IMR-90 (cell line): ENCODE measurements at regions not wholly inside any gene's neighbourhood (a gene's known extent, or its start where the extent isn't known, plus 50 kb on each side); places are given as distances from the start of the nearest gene placed in this dataset.

Experiments
- ATAC-seq: fragments of 200-7000 bp; cut with Tn5 transposase; 2 replicates; pipeline ENCODE4 v1.9.1; 2020; ENCODE audit warnings: low read depth, mild to moderate bottlenecking, moderate library complexity
- BruUV-seq: library from RNA; stranded (reverse); fragments of 400-500 nt; replicated peaks from 2 replicates; lab custom pipeline; 2021; lab: Mats Ljungman, UMichigan
- CTCF ChIA-PET: fragments of 300-600 bp; formaldehyde crosslinking; extraction: SDS; loops from one replicate; lab custom pipeline; 2021; ENCODE audit warnings: antibody characterized with exemption; lab: Yijun Ruan, JAX
- POLR2A ChIA-PET: fragments of 300-600 bp; sonication (Branson Sonifier 250); formaldehyde crosslinking; loops from one replicate; lab custom pipeline; 2022; ENCODE audit warnings: antibody characterized with exemption; ENCODE audit not compliant: unreplicated experiment; lab: Charles Lee
- DNase-seq: peaks from one replicate; pipeline ENCODE4 v3.0.0; 2013
- H2AFZ ChIP-seq: replicated peaks from 2 replicates; pipeline ENCODE3; 2013; ENCODE audit warnings: low read length, mild to moderate bottlenecking; ENCODE audit not compliant: poor library complexity
- H2AK5ac ChIP-seq: 2 replicates; pipeline ENCODE4 v1.6.1; 2013; ENCODE audit warnings: low read depth, low read length, inconsistent platforms
- H2AK9ac ChIP-seq: replicated peaks from 2 replicates; pipeline ENCODE3; 2013; ENCODE audit warnings: mild to moderate bottlenecking, low read depth, low read length, moderate library complexity; ENCODE audit not compliant: poor library complexity
- H2BK120ac ChIP-seq: 2 replicates; pipeline ENCODE4 v1.6.1; 2013; ENCODE audit warnings: low read depth, low read length, inconsistent platforms
- H2BK15ac ChIP-seq: 3 replicates; pipeline ENCODE4 v1.6.1; 2013; ENCODE audit warnings: low read depth, low read length, inconsistent platforms
- H2BK20ac ChIP-seq: 2 replicates; pipeline ENCODE4 v1.6.1; 2013; ENCODE audit warnings: low read depth, mild to moderate bottlenecking, inconsistent platforms, low read length, moderate library complexity
- H2BK5ac ChIP-seq: 2 replicates; pipeline ENCODE4 v1.6.1; 2013; ENCODE audit warnings: mild to moderate bottlenecking, low read depth, low read length, inconsistent platforms; ENCODE audit not compliant: poor library complexity, severe bottlenecking
- H3K14ac ChIP-seq: replicated peaks from 2 replicates; pipeline ENCODE4 v1.6.1; 2013; ENCODE audit warnings: low read depth, low read length, inconsistent platforms
- H3K18ac ChIP-seq: 2 replicates; pipeline ENCODE4 v1.6.1; 2013; ENCODE audit warnings: low read depth, low read length, control low read depth
- H3K23ac ChIP-seq: 2 replicates; pipeline ENCODE4 v1.6.1; 2013; ENCODE audit warnings: low read depth, low read length, inconsistent platforms
- H3K27ac ChIP-seq: 2 replicates; pipeline ENCODE4 v1.5.1; 2013; ENCODE audit warnings: mild to moderate bottlenecking, control low read depth, low read length; ENCODE audit not compliant: insufficient read depth
- H3K27me3 ChIP-seq: 2 replicates; pipeline ENCODE4 v1.6.1; 2013; ENCODE audit warnings: low read length; ENCODE audit not compliant: control insufficient read depth, insufficient read depth
- H3K36me3 ChIP-seq: 2 replicates; pipeline ENCODE4 v1.6.1; 2013; ENCODE audit warnings: low read length, mixed read lengths; ENCODE audit not compliant: control insufficient read depth, insufficient read depth
- H3K4ac ChIP-seq: 2 replicates; pipeline ENCODE4 v1.6.1; 2013; ENCODE audit warnings: low read depth, low read length, inconsistent platforms
- H3K4me1 ChIP-seq: 2 replicates; pipeline ENCODE4 v1.6.1; 2013; ENCODE audit warnings: low read length, mixed read lengths; ENCODE audit not compliant: control insufficient read depth, insufficient read depth
- H3K4me2 ChIP-seq: 2 replicates; pipeline ENCODE4 v1.6.1; 2013; ENCODE audit warnings: low read depth, mild to moderate bottlenecking, control low read depth, low read length, moderate library complexity
- H3K4me3 ChIP-seq: 2 replicates; pipeline ENCODE4 v1.5.1; 2013; ENCODE audit warnings: low read depth, mild to moderate bottlenecking, control low read depth, low read length, moderate library complexity; ENCODE audit not compliant: insufficient read depth
- H3K56ac ChIP-seq: 2 replicates; pipeline ENCODE4 v1.6.1; 2013; ENCODE audit warnings: low read length, inconsistent platforms; ENCODE audit not compliant: insufficient read depth; ENCODE audit errors: extremely low read depth
- H3K79me1 ChIP-seq, 2 experiments: 2 replicates each; pipeline ENCODE4 v1.6.1; 2013; ENCODE audit warnings: low read length in 2 of 2, inconsistent platforms in 1 of 2, low read depth in 1 of 2
- H3K9ac ChIP-seq: 2 replicates; pipeline ENCODE4 v1.6.1; 2013; ENCODE audit warnings: low read depth, low read length, control low read depth
- H3K9me1 ChIP-seq: 2 replicates; pipeline ENCODE4 v1.6.1; 2013; ENCODE audit warnings: low read length, inconsistent platforms; ENCODE audit not compliant: insufficient read depth
- H3K9me3 ChIP-seq: 2 replicates; pipeline ENCODE4 v1.6.1; 2013; ENCODE audit warnings: low read length; ENCODE audit not compliant: control insufficient read depth, insufficient read depth
- H4K20me1 ChIP-seq: 2 replicates; pipeline ENCODE4 v1.6.1; 2013; ENCODE audit warnings: low read length, inconsistent platforms; ENCODE audit not compliant: insufficient read depth
- H4K5ac ChIP-seq: 2 replicates; pipeline ENCODE4 v1.6.1; 2013; ENCODE audit warnings: mild to moderate bottlenecking, low read depth, low read length, control low read depth
- H4K8ac ChIP-seq, 2 experiments: 2 replicates each; pipeline ENCODE4 v1.6.1; 2013; ENCODE audit warnings: low read depth in 2 of 2, low read length in 2 of 2, control low read depth in 1 of 2, inconsistent platforms in 1 of 2
- H4K91ac ChIP-seq: 2 replicates; pipeline ENCODE4 v1.6.1; 2013; ENCODE audit warnings: low read depth, low read length, inconsistent platforms; ENCODE audit not compliant: insufficient read depth
- BHLHE40 ChIP-seq: fragments of 150-350 bp; IDR thresholded peaks from 2 replicates; pipeline ENCODE4 v1.6.1; 2016; ENCODE audit warnings: mild to moderate bottlenecking, low read depth, low read length
- CHD1 ChIP-seq: IDR thresholded peaks from 2 replicates; pipeline ENCODE4 v1.6.1; 2012; ENCODE audit warnings: low read depth, low read length, improper control_type of control experiment
- MAFK ChIP-seq: IDR thresholded peaks from 2 replicates; pipeline ENCODE4 v1.6.1; 2012; ENCODE audit warnings: low read depth, low read length, improper control_type of control experiment
- NFE2L2 ChIP-seq: fragments of 150-350 bp; IDR thresholded peaks from 2 replicates; pipeline ENCODE4 v1.6.1; 2016; ENCODE audit warnings: low read depth, mild to moderate bottlenecking, low read length
- POLR2A ChIP-seq: IDR thresholded peaks from 2 replicates; pipeline ENCODE4 v1.6.1; 2012; ENCODE audit warnings: mild to moderate bottlenecking, low read depth, low read length
- WGBS, 2 experiments: methylation state at CpG; one replicate each; pipeline versions ENCODE4 v1.1.5 to v1.1.7; 2013; ENCODE audit warnings: missing lambda C conversion rate in 2 of 2; ENCODE audit not compliant: insufficient read length in 1 of 2; ENCODE audit errors: extremely low coverage in 2 of 2; 5-methylcytosine and 5-hydroxymethylcytosine counted together
- dilution Hi-C: fragments of 300-500 bp; cut with HindIII; formaldehyde crosslinking; loops from one replicate; pipeline ENCODE4 v1.14.3; 2018; ENCODE audit warnings: low sequenced_read_pairs; ENCODE audit not compliant: unreplicated experiment
- in situ Hi-C: fragments of 300-500 bp; cut with MboI; formaldehyde crosslinking; loops from 3 replicates; pipeline ENCODE4 v1.14.3; 2019; ENCODE audit warnings: low sequenced_read_pairs, inconsistent platforms, mixed read lengths
- intact Hi-C: fragments of 100-400 bp; cut with micrococcal nuclease; formaldehyde crosslinking; loops from 2 replicates; pipeline ENCODE4 v1.10.0; 2022

GRCh38 chr5:74452856-74453255, 187.7 kb downstream of the ENC1 start:
- H2BK120ac ChIP-seq: no peak overlapping the region
- no peak overlapping the region for H2AK5ac ChIP-seq
- H3K9ac ChIP-seq: no peak overlapping the region
- no peaks in the 10 kb centered on the region for H3K79me1 ChIP-seq
- H4K91ac ChIP-seq: no peak overlapping the region
- no peak overlapping the region for H2BK15ac ChIP-seq
- no peak for TF ChIP-seq BHLHE40
- no peak for TF ChIP-seq MAFK
- TF ChIP-seq CHD1: no peak
- TF ChIP-seq POLR2A: no peak
- TF ChIP-seq NFE2L2: no peak
- no peak overlapping the region for H3K4me3 ChIP-seq
- H4K5ac ChIP-seq: no peak overlapping the region
- no peak overlapping the region for H3K18ac ChIP-seq
- H3K23ac ChIP-seq: no peak overlapping the region
- dilution Hi-C loops (no loop called here), intact Hi-C loops (no loop called here), in situ Hi-C loops (no loop called here)
- ChIA-PET CTCF (no interaction called here), POLR2A (no interaction called here)
- no peak for DNase-seq
- no peaks in the 10 kb centered on the region for H3K36me3 ChIP-seq
- no peak overlapping the region for H2BK20ac ChIP-seq
- no peak overlapping the region for H2AFZ ChIP-seq
- no peaks in the 10 kb centered on the region for H3K9me3 ChIP-seq
- no peaks in the 10 kb centered on the region for H3K4me1 ChIP-seq
- no TSS peak for BruUV-seq
- no peak overlapping the region for H3K4ac ChIP-seq
- no peak overlapping the region for H4K8ac ChIP-seq
- no peak overlapping the region for H3K14ac ChIP-seq
- H4K20me1 ChIP-seq: no peaks in the 10 kb centered on the region
- no peak overlapping the region for H3K56ac ChIP-seq
- H3K9me1 ChIP-seq: no peaks in the 10 kb centered on the region
- no peak overlapping the region for H2AK9ac ChIP-seq
- H2BK5ac ChIP-seq: no peak overlapping the region
- WGBS, 2 experiments: no CpG with 5 or more reads among the region's 5 CpGs
- H3K27me3 ChIP-seq: peaks cover 16% of the 10 kb centered on the region
- ATAC-seq: no peak
- H3K27ac ChIP-seq: no peak overlapping the region
- H3K4me2 ChIP-seq: no peak overlapping the region
